ENCODE measurements at regions not wholly inside any gene's neighbourhood (a gene's known extent, or its start where the extent isn't known, plus 50 kb on each side); places are given as distances from the start of the nearest gene placed in this dataset.

GRCh38 chr16:80226499-80226898 is 314.3 kb upstream of the DYNLRB2 start:
- TF ChIP-seq ZC3H10 (CRISPR knock-in tag; IDR thresholded peaks at IDR 0.05) (no peak), ZFP30 (CRISPR knock-in tag; IDR thresholded peaks at IDR 0.05) (no peak), TCF4 (CRISPR knock-in tag; IDR thresholded peaks at IDR 0.05; ENCODE audit: borderline replicate concordance) (no peak)
- no peak for ATAC-seq

GRCh38 chr16:80210787-80211186 is 330.0 kb upstream of the DYNLRB2 start:
- ATAC-seq: no peak

GRCh38 chr16:80208743-80209142 is 332.1 kb upstream of the DYNLRB2 start:
- TF ChIP-seq ISL1 (CRISPR knock-in tag; IDR thresholded peaks at IDR 0.05) (no peak), OSR1 (CRISPR knock-in tag; IDR thresholded peaks at IDR 0.05) (no peak), RARB (CRISPR knock-in tag; IDR thresholded peaks at IDR 0.05) (no peak), GLIS3 (CRISPR knock-in tag; IDR thresholded peaks at IDR 0.05) (no peak)
- ATAC-seq: no peak

More at GRCh38 chr16:80210787-80211186, 330.0 kb upstream of the DYNLRB2 start:
- TF ChIP-seq BACH2 (CRISPR knock-in tag; IDR thresholded peaks at IDR 0.05; ENCODE audit: borderline replicate concordance) (no peak), ZC3H10 (CRISPR knock-in tag; IDR thresholded peaks at IDR 0.05) (no peak), SNAI2 (CRISPR knock-in tag; IDR thresholded peaks at IDR 0.05) (no peak), CSDC2 (CRISPR knock-in tag; IDR thresholded peaks at IDR 0.05) (no peak), ZNF8 (CRISPR knock-in tag; IDR thresholded peaks at IDR 0.05) (no peak), ZFP3 (CRISPR knock-in tag; IDR thresholded peaks at IDR 0.05) (no peak), POU6F1 (CRISPR knock-in tag; IDR thresholded peaks at IDR 0.05; ENCODE audit: borderline replicate concordance, low read depth) (no peak), ISL1 (CRISPR knock-in tag; IDR thresholded peaks at IDR 0.05) (no peak), ZNF70 (CRISPR knock-in tag; IDR thresholded peaks at IDR 0.05) (no peak)

GRCh38 chr16:80208015-80208414 is 332.8 kb upstream of the DYNLRB2 start:
- TF ChIP-seq ZFP3 (CRISPR knock-in tag; IDR thresholded peaks at IDR 0.05) (no peak), RARB (CRISPR knock-in tag; IDR thresholded peaks at IDR 0.05) (no peak), BACH2 (CRISPR knock-in tag; IDR thresholded peaks at IDR 0.05; ENCODE audit: borderline replicate concordance) (no peak), PATZ1 (CRISPR knock-in tag; IDR thresholded peaks at IDR 0.05; ENCODE audit: borderline replicate concordance) (no peak), ZNF70 (CRISPR knock-in tag; IDR thresholded peaks at IDR 0.05) (no peak)
- no peak for ATAC-seq

- no peak for ATAC-seq
- TF ChIP-seq ZNF565 (CRISPR knock-in tag; conservative IDR thresholded peaks at IDR 0.05; ENCODE audit: low read depth): no peak
- TF ChIP-seq PATZ1 (CRISPR knock-in tag; IDR thresholded peaks at IDR 0.05; ENCODE audit: borderline replicate concordance): no peak
- no peak for TF ChIP-seq PPARA (CRISPR knock-in tag; IDR thresholded peaks at IDR 0.05; ENCODE audit: borderline replicate concordance)
- no peak for TF ChIP-seq OSR1 (CRISPR knock-in tag; IDR thresholded peaks at IDR 0.05)
- no peak for TF ChIP-seq SNAI2 (CRISPR knock-in tag; IDR thresholded peaks at IDR 0.05)
- TF ChIP-seq ESRRG (CRISPR knock-in tag; IDR thresholded peaks at IDR 0.05): no peak
Observed at GRCh38 chr16:80203821-80204220, 337.0 kb upstream of the DYNLRB2 start.

GRCh38 chr16:80202831-80203413 is 337.9 kb upstream of the DYNLRB2 start:
- no peak for ATAC-seq
- TF ChIP-seq TOX (CRISPR knock-in tag; IDR thresholded peaks at IDR 0.05; ENCODE audit: borderline replicate concordance) (no peak), ZC3H10 (CRISPR knock-in tag; IDR thresholded peaks at IDR 0.05) (no peak), TSHZ2 (CRISPR knock-in tag; IDR thresholded peaks at IDR 0.05) (no peak), ESRRG (CRISPR knock-in tag; IDR thresholded peaks at IDR 0.05) (no peak), RARB (CRISPR knock-in tag; IDR thresholded peaks at IDR 0.05) (no peak), PPARA (CRISPR knock-in tag; IDR thresholded peaks at IDR 0.05; ENCODE audit: borderline replicate concordance) (no peak), ZFP30 (CRISPR knock-in tag; IDR thresholded peaks at IDR 0.05) (no peak), ZNF8 (CRISPR knock-in tag; IDR thresholded peaks at IDR 0.05) (no peak), CSDC2 (CRISPR knock-in tag; IDR thresholded peaks at IDR 0.05) (no peak), ZNF70 (CRISPR knock-in tag; IDR thresholded peaks at IDR 0.05) (no peak), TCF4 (CRISPR knock-in tag; IDR thresholded peaks at IDR 0.05; ENCODE audit: borderline replicate concordance) (no peak), GLIS3 (CRISPR knock-in tag; IDR thresholded peaks at IDR 0.05) (no peak), ZFP3 (CRISPR knock-in tag; IDR thresholded peaks at IDR 0.05) (no peak), POU6F1 (CRISPR knock-in tag; IDR thresholded peaks at IDR 0.05; ENCODE audit: borderline replicate concordance, low read depth) (no peak), OSR1 (CRISPR knock-in tag; IDR thresholded peaks at IDR 0.05) (no peak), ISL1 (CRISPR knock-in tag; IDR thresholded peaks at IDR 0.05) (no peak), SNAI2 (CRISPR knock-in tag; IDR thresholded peaks at IDR 0.05) (no peak), ARNTL (CRISPR knock-in tag; IDR thresholded peaks at IDR 0.05; ENCODE audit: borderline replicate concordance, low read depth) (no peak)
